ENCODE measurements at regions not wholly inside any gene's neighbourhood (a gene's known extent, or its start where the extent isn't known, plus 50 kb on each side); places are given as distances from the start of the nearest gene placed in this dataset.

- no peak for TF ChIP-seq POLR2A (IDR thresholded peaks at IDR 0.05; ENCODE audit: low read depth, low read length)
- TF ChIP-seq ELK1 (IDR thresholded peaks at IDR 0.05; ENCODE audit: borderline replicate concordance, low read depth, low read length), result no peak
- TF ChIP-seq MAFK (IDR thresholded peaks at IDR 0.05; ENCODE audit: low read depth, low read length), result no peak
- no peak for TF ChIP-seq CEBPB (IDR thresholded peaks at IDR 0.05; ENCODE audit: low read depth, low read length)
- TF ChIP-seq CTCF (conservative IDR thresholded peaks at IDR 0.05; ENCODE audit: low read depth, low read length), result no peak
Observed at GRCh38 chr12:67514502-67514901, 134.0 kb upstream of the DYRK2 start.
